Adrenal gland (tissue), 5 donors: ENCODE measurements at regions not wholly inside any gene's neighbourhood (a gene's known extent, or its start where the extent isn't known, plus 50 kb on each side); places are given as distances from the start of the nearest gene placed in this dataset.
A peak's percentile ranks its signal among the peaks of the same experiment; 100 is the strongest.

ENCODE experiments used
- POLR2A ChIP-seq, 2 donors: fragments of 450-650 bp; IDR thresholded peaks; one replicate each; pipeline ENCODE4 v1.6.1; 2017; ENCODE audit warnings: antibody characterized with exemption in 2 of 2, mild to moderate bottlenecking in 2 of 2, moderate library complexity in 1 of 2
- TF ChIP-seq, protein P1 (sequence below), 6 experiments: fragments of 450-650 bp in 4 of 6; fragments of 200-600 bp in 2 of 6; sonication (generic) in 1 of 6; IDR thresholded peaks; 1 replicate in 5 of 6; 2 replicates in 1 of 6; pipeline versions ENCODE4 v1.5.1 to v1.8.0; 2016 to 2021; ENCODE audit warnings: antibody characterized with exemption in 6 of 6, mild to moderate bottlenecking in 2 of 6, moderate library complexity in 1 of 6
- donor health status: DM: no; HTN: no; CAD: no.

DNA sequence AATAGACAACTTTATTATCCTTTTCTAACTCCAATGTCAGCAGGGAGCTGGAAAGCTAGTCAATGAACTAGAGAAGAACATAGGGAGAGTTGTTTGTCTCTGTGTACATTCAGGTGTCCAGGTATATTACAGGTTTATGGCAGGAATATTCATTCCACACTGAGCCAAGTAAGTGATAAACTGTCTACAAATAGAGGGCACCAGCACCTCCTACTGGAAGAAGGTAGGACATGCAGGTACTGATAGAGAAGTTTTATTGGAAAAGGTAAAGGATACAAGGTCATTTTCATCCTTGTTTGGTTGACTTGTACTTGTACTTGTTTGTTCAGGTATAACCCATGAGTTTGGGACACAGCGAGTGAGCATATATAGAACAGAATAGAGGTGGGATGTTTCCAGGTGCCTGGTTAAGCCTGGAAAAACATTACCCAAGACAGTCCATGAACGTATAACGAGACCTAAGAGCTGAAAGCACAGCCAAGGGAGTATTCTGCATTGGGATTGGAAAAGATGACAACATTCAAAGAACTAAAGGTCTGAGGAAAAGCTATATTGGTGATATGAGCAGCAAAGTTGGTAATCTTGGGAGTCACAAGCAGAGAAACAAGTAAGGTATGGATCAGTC is 61.4 kb upstream of the PPP1R3C start:
- TF ChIP-seq, protein P1, sequence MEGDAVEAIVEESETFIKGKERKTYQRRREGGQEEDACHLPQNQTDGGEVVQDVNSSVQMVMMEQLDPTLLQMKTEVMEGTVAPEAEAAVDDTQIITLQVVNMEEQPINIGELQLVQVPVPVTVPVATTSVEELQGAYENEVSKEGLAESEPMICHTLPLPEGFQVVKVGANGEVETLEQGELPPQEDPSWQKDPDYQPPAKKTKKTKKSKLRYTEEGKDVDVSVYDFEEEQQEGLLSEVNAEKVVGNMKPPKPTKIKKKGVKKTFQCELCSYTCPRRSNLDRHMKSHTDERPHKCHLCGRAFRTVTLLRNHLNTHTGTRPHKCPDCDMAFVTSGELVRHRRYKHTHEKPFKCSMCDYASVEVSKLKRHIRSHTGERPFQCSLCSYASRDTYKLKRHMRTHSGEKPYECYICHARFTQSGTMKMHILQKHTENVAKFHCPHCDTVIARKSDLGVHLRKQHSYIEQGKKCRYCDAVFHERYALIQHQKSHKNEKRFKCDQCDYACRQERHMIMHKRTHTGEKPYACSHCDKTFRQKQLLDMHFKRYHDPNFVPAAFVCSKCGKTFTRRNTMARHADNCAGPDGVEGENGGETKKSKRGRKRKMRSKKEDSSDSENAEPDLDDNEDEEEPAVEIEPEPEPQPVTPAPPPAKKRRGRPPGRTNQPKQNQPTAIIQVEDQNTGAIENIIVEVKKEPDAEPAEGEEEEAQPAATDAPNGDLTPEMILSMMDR (IDR thresholded peaks at IDR 0.05): peak; percentile 60 to 72 (median 66)
- TF ChIP-seq POLR2A (IDR thresholded peaks at IDR 0.05): no peak
